ENCODE measurements at regions not wholly inside any gene's neighbourhood (a gene's known extent, or its start where the extent isn't known, plus 50 kb on each side); places are given as distances from the start of the nearest gene placed in this dataset.

DNA sequence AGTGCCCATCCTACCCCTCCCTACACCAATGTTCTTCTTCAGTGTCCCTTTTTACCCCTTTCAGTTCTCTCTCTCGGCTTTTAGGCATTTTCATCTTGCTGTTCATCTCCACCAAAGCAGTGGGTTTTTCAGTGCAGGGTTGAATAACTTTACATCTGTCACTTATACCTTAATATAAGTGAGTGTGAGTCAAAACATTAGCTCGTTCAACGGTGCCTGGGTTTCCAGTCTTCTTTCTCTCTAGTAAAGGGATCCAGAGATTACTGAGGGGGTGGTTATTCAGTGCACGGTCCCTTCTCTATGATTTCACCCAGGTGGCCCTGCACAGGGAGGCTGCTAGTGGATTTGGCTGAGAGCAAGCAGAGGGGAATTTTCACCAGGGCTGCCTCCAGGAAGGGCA lies 210.6 kb upstream of the CDH5 start:
- H3K27ac Mint-ChIP-seq = no peak overlapping the region

DNA sequence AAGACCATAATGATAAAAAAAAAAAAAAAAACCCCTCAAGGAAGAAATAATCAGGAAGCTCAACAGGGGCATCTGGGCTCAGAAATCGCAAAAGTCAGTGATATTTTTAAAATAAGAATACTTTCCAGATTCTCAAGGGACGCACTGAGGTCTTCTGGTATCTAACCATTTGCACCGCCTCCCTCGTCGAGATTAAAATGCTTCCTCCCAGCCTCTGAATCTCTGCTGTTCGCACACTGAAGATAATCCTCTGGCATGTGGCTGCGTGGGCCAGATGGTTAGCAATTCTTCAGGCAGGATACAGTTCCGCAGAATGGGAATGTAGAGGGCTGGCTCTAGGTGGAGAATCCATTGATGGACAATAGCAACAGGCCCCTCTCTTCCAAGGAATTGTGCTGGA lies 211.7 kb upstream of the CDH5 start:
- no peaks in the 10 kb centered on the region for H3K9me3 Mint-ChIP-seq (ENCODE audit: insufficient read depth)
- intact Hi-C loops (cut with micrococcal nuclease) = no loop called here
- Histone ChIP-seq H2AFZ (ENCODE audit: insufficient read depth, low read depth, low read length, poor library complexity, severe bottlenecking) (no peak overlapping the region), H3K9ac (ENCODE audit: low read length) (no peak overlapping the region), H3K9me3 (ENCODE audit: control extremely low read depth in 1 of 3, control insufficient read depth in 2 of 3, insufficient read depth in 1 of 3, low read length in 2 of 3) (no peaks in the 10 kb centered on the region), H3K4me2 (replicated peaks; ENCODE audit: low read depth, low read length, poor library complexity, severe bottlenecking) (no peak overlapping the region), H3K27me3 (replicated peaks in 1 of 4; ENCODE audit: control extremely low read depth in 1 of 4, control insufficient read depth in 3 of 4, insufficient read depth in 4 of 4, low read length in 3 of 4) (no peaks in the 10 kb centered on the region), H3K27ac (ENCODE audit: low read length in 2 of 2) (no peak overlapping the region), H3K4me1 (ENCODE audit: control insufficient read depth in 2 of 2, insufficient read depth in 2 of 2, low read length in 2 of 2) (no peaks in the 10 kb centered on the region), H4K20me1 (ENCODE audit: control insufficient read depth, insufficient read depth, low read length, poor library complexity, severe bottlenecking) (no peaks in the 10 kb centered on the region), H3K36me3 (replicated peaks in 1 of 2; ENCODE audit: control extremely low read depth in 1 of 2, control insufficient read depth in 1 of 2, extremely low read depth in 1 of 2, insufficient read depth in 2 of 2, low read length in 1 of 2) (no peaks in the 10 kb centered on the region), H3K4me3 (ENCODE audit: control extremely low read depth in 1 of 5, extremely low read depth in 1 of 5, insufficient read depth in 1 of 5, low read depth in 2 of 5, low read length in 4 of 5) (no peak overlapping the region), H3K79me2 (ENCODE audit: control insufficient read depth, insufficient read depth, low read length) (no peaks in the 10 kb centered on the region)
- no peak overlapping the region for H3K27ac Mint-ChIP-seq
- POLR2A ChIA-PET = no interaction called here
- peaks cover 9% of the 10 kb centered on the region for H3K27me3 Mint-ChIP-seq
- no peak for ATAC-seq (ENCODE audit: low read depth)
- H3K4me3 Mint-ChIP-seq = no peak overlapping the region
- TF ChIP-seq, protein P1, sequence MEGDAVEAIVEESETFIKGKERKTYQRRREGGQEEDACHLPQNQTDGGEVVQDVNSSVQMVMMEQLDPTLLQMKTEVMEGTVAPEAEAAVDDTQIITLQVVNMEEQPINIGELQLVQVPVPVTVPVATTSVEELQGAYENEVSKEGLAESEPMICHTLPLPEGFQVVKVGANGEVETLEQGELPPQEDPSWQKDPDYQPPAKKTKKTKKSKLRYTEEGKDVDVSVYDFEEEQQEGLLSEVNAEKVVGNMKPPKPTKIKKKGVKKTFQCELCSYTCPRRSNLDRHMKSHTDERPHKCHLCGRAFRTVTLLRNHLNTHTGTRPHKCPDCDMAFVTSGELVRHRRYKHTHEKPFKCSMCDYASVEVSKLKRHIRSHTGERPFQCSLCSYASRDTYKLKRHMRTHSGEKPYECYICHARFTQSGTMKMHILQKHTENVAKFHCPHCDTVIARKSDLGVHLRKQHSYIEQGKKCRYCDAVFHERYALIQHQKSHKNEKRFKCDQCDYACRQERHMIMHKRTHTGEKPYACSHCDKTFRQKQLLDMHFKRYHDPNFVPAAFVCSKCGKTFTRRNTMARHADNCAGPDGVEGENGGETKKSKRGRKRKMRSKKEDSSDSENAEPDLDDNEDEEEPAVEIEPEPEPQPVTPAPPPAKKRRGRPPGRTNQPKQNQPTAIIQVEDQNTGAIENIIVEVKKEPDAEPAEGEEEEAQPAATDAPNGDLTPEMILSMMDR (IDR thresholded peaks at IDR 0.05) = no peak
- TF ChIP-seq EZH2 (IDR thresholded peaks at IDR 0.05; ENCODE audit: borderline replicate concordance, insufficient read depth, low read depth, low read length, poor library complexity, severe bottlenecking) = no peak
- DNase-seq = no peak
- no peaks in the 10 kb centered on the region for H3K4me1 Mint-ChIP-seq
- WGBS (ENCODE audit: insufficient coverage) = 61% methylated on average over 7 of the region's 8 CpGs
- CTCF ChIA-PET = no interaction called here

More for the DNA sequence above, 210.6 kb upstream of the CDH5 start:
- Histone ChIP-seq H3K4me1 (ENCODE audit: control insufficient read depth in 2 of 2, insufficient read depth in 2 of 2, low read length in 2 of 2) (no peaks in the 10 kb centered on the region), H3K9ac (ENCODE audit: low read length) (no peak overlapping the region), H3K4me2 (replicated peaks; ENCODE audit: low read depth, low read length, poor library complexity, severe bottlenecking) (no peak overlapping the region), H3K36me3 (replicated peaks in 1 of 2; ENCODE audit: control extremely low read depth in 1 of 2, control insufficient read depth in 1 of 2, extremely low read depth in 1 of 2, insufficient read depth in 2 of 2, low read length in 1 of 2) (no peaks in the 10 kb centered on the region), H4K20me1 (ENCODE audit: control insufficient read depth, insufficient read depth, low read length, poor library complexity, severe bottlenecking) (no peaks in the 10 kb centered on the region), H3K79me2 (ENCODE audit: control insufficient read depth, insufficient read depth, low read length) (no peaks in the 10 kb centered on the region), H3K4me3 (ENCODE audit: control extremely low read depth in 1 of 5, extremely low read depth in 1 of 5, insufficient read depth in 1 of 5, low read depth in 2 of 5, low read length in 4 of 5) (no peak overlapping the region), H3K27me3 (replicated peaks in 1 of 4; ENCODE audit: control extremely low read depth in 1 of 4, control insufficient read depth in 3 of 4, insufficient read depth in 4 of 4, low read length in 3 of 4) (no peaks in the 10 kb centered on the region), H3K27ac (ENCODE audit: low read length in 2 of 2) (no peak overlapping the region), H3K9me3 (ENCODE audit: control extremely low read depth in 1 of 3, control insufficient read depth in 2 of 3, insufficient read depth in 1 of 3, low read length in 2 of 3) (no peaks in the 10 kb centered on the region), H2AFZ (ENCODE audit: insufficient read depth, low read depth, low read length, poor library complexity, severe bottlenecking) (no peak overlapping the region)
- DNase-seq (no peak), ATAC-seq (ENCODE audit: low read depth) (no peak)
- Mint-ChIP-seq H3K4me3 (no peak overlapping the region), H3K4me1 (no peaks in the 10 kb centered on the region), H3K27me3 (peaks cover 3% of the 10 kb centered on the region), H3K9me3 (ENCODE audit: insufficient read depth) (no peaks in the 10 kb centered on the region)
- intact Hi-C loops (cut with micrococcal nuclease) = no loop called here
- CTCF ChIA-PET = no interaction called here
- POLR2A ChIA-PET = no interaction called here
- no CpG with 5 or more reads among the region's 4 CpGs for WGBS (ENCODE audit: insufficient coverage)
- no peak for TF ChIP-seq EZH2 (IDR thresholded peaks at IDR 0.05; ENCODE audit: borderline replicate concordance, insufficient read depth, low read depth, low read length, poor library complexity, severe bottlenecking)
- TF ChIP-seq, protein P1 (IDR thresholded peaks at IDR 0.05) = no peak
